ENCODE measurements at regions not wholly inside any gene's neighbourhood (a gene's known extent, or its start where the extent isn't known, plus 50 kb on each side); places are given as distances from the start of the nearest gene placed in this dataset.

DNA sequence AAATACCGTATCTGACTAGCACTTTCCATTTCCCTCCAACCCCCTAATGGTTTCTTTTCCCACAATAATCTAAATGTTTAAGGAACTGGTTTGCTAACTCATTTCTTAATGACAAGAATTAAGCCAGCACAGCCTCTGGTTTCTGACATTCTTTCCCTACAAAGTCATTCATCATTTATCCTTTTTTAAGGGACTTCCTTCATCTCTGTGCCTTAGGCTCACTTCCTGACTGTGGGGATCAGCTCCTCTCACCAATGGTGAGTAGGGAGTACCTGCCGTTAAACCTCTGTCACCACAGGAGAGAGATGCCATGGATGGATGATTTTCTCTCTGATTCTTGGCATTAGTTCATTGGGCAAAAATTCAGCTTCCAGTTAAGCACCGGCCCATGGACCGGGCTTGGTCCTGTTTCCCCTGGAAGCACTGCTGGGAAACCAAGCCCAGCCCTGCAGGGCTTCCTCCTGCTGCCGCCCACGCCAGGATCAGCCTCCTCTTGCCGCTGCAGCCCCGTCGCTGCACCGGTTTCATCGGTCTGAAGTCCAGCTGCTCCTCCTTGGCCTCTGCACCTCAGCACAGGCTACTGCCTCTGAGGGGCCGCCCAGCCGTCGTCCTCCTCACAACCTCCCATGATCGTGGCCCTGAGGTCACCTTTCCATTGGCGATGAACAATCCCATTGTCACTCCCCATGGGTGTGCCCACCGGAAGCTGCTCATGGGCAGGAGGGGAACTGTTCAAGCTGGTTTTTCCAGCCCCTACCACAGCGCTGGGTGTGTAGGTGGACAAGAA lies 64.0 kb upstream of the ZNF516 start:
- TF ChIP-seq, protein P1, sequence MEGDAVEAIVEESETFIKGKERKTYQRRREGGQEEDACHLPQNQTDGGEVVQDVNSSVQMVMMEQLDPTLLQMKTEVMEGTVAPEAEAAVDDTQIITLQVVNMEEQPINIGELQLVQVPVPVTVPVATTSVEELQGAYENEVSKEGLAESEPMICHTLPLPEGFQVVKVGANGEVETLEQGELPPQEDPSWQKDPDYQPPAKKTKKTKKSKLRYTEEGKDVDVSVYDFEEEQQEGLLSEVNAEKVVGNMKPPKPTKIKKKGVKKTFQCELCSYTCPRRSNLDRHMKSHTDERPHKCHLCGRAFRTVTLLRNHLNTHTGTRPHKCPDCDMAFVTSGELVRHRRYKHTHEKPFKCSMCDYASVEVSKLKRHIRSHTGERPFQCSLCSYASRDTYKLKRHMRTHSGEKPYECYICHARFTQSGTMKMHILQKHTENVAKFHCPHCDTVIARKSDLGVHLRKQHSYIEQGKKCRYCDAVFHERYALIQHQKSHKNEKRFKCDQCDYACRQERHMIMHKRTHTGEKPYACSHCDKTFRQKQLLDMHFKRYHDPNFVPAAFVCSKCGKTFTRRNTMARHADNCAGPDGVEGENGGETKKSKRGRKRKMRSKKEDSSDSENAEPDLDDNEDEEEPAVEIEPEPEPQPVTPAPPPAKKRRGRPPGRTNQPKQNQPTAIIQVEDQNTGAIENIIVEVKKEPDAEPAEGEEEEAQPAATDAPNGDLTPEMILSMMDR (IDR thresholded peaks at IDR 0.05; ENCODE audit: extremely low read depth in 1 of 2, insufficient read depth in 1 of 2, low read depth in 1 of 2, low read length in 2 of 2), result no peak
- no peak for TF ChIP-seq POLR2A (IDR thresholded peaks at IDR 0.05; ENCODE audit: low read depth, low read length)
- no peak for TF ChIP-seq POLR2AphosphoS5 (IDR thresholded peaks at IDR 0.05; ENCODE audit: insufficient read depth, low read depth, low read length)
